Umbilical cord (tissue), 1 donor: ENCODE measurements at regions not wholly inside any gene's neighbourhood (a gene's known extent, or its start where the extent isn't known, plus 50 kb on each side); places are given as distances from the start of the nearest gene placed in this dataset.

Experiments used
- DNase-seq: peaks from one replicate; pipeline ENCODE4 v3.0.0-alpha.2; 2015; ENCODE audit warnings: low spot score

GRCh38 chr5:148912714-148913398 lies 86.4 kb downstream of the ADRB2 start:
- peak; percentile 89 for DNase-seq

- DNase-seq: no peak
These were observed 87.1 kb downstream of the ADRB2 start for GRCh38 chr5:148913493-148913892.

GRCh38 chr5:148913985-148914431 lies 87.6 kb downstream of the ADRB2 start:
- DNase-seq: peak; percentile 59

GRCh38 chr5:148915224-148915817 lies 88.9 kb downstream of the ADRB2 start:
- no peak for DNase-seq

GRCh38 chr5:148920646-148921288 lies 94.4 kb downstream of the ADRB2 start:
- no peak for DNase-seq

- no peak for DNase-seq
These were observed 94.9 kb downstream of the ADRB2 start for GRCh38 chr5:148921350-148921749.

- no peak for DNase-seq
These were observed 96.2 kb downstream of the ADRB2 start for GRCh38 chr5:148922606-148923005.

GRCh38 chr5:148923023-148923422 lies 96.6 kb downstream of the ADRB2 start:
- DNase-seq: no peak

- no peak for DNase-seq
These were observed 98.4 kb downstream of the ADRB2 start for GRCh38 chr5:148924817-148925216.

- no peak for DNase-seq
These were observed 99.8 kb downstream of the ADRB2 start for GRCh38 chr5:148926207-148926606.

- DNase-seq: no peak
These were observed 101.0 kb downstream of the ADRB2 start for GRCh38 chr5:148927307-148927946.

- DNase-seq: no peak
These were observed 101.7 kb downstream of the ADRB2 start for GRCh38 chr5:148928141-148928540.

- no peak for DNase-seq
These were observed 105.1 kb downstream of the ADRB2 start for GRCh38 chr5:148931453-148932057.

- DNase-seq: no peak
These were observed 106.0 kb downstream of the ADRB2 start for GRCh38 chr5:148932355-148932935.

GRCh38 chr5:148933903-148934432 lies 107.6 kb downstream of the ADRB2 start:
- no peak for DNase-seq

- DNase-seq: no peak
These were observed 108.5 kb downstream of the ADRB2 start for GRCh38 chr5:148934895-148935400.

- no peak for DNase-seq
These were observed 110.8 kb downstream of the ADRB2 start for GRCh38 chr5:148937239-148937638.

GRCh38 chr5:148937830-148938521 lies 111.6 kb downstream of the ADRB2 start:
- no peak for DNase-seq

GRCh38 chr5:148938522-148938882 lies 112.1 kb downstream of the ADRB2 start:
- DNase-seq: no peak

- no peak for DNase-seq
These were observed 113.3 kb downstream of the ADRB2 start for GRCh38 chr5:148939676-148940075.

GRCh38 chr5:148941810-148942209 lies 115.4 kb downstream of the ADRB2 start:
- no peak for DNase-seq
